ENCODE measurements at regions not wholly inside any gene's neighbourhood (a gene's known extent, or its start where the extent isn't known, plus 50 kb on each side); places are given as distances from the start of the nearest gene placed in this dataset.

- TF ChIP-seq EP300 (IDR thresholded peaks at IDR 0.05; ENCODE audit: low read depth in 2 of 2, low read length in 2 of 2) = no peak
- TF ChIP-seq EP300 (CRISPR knock-in tag; IDR thresholded peaks at IDR 0.05; ENCODE audit: borderline replicate concordance) = no peak
- no peak for TF ChIP-seq ZNF30 (CRISPR knock-in tag; IDR thresholded peaks at IDR 0.05)
- TF ChIP-seq ZHX1 (CRISPR knock-in tag; IDR thresholded peaks at IDR 0.05; ENCODE audit: low read depth) = no peak
- no peak for TF ChIP-seq EZH2 (conservative IDR thresholded peaks at IDR 0.05; ENCODE audit: low read depth, low read length)
- TF ChIP-seq HNRNPH1 (optimal IDR thresholded peaks at IDR 0.05; ENCODE audit: low read depth, low read length) = no peak
- no peak for TF ChIP-seq RFX5 (IDR thresholded peaks at IDR 0.05; ENCODE audit: low read depth, low read length)
- no peak for TF ChIP-seq FIP1L1 (IDR thresholded peaks at IDR 0.05; ENCODE audit: borderline replicate concordance, insufficient read depth, low read depth, low read length)
- no peak for TF ChIP-seq REL (CRISPR knock-in tag; conservative IDR thresholded peaks at IDR 0.05)
Observed at GRCh38 chr17:74117087-74117698, 86.3 kb upstream of the RPL38 start (continued).

GRCh38 chr17:74117999-74118421 is 85.5 kb upstream of the RPL38 start:
- no peaks in the 10 kb centered on the region for H4K20me1 ChIP-seq (ENCODE audit: insufficient read depth, low read length)
- no peak overlapping the region for H3K9ac ChIP-seq (ENCODE audit: insufficient read depth, low read depth, low read length)
- no peaks in the 10 kb centered on the region for H3K9me3 ChIP-seq (ENCODE audit: low read length)
- intact Hi-C loops (cut with micrococcal nuclease; ENCODE audit: unreplicated experiment) (no loop called here), in situ Hi-C loops (cut with HindIII; ENCODE audit: extremely low pct_ligation_motif_present, low pct_unique_long_range_greater_than_20kb) (no loop called here)
- no peaks in the 10 kb centered on the region for H3K4me1 ChIP-seq (ENCODE audit: insufficient read depth, low read length)
- no peak overlapping the region for H2AFZ ChIP-seq (ENCODE audit: low read length)
- no peaks in the 10 kb centered on the region for H3K79me2 ChIP-seq (ENCODE audit: insufficient read depth, low read length)
- peak; percentile 56 for ATAC-seq
- peaks cover 23 to 68% of the 10 kb centered on the region in 2 experiments for H3K27me3 ChIP-seq (ENCODE audit: control insufficient read depth in 1 of 2, insufficient read depth in 2 of 2, low read length in 2 of 2)
- ChIA-PET CTCF (ENCODE audit: low intra/inter-chr PET ratio, low total read pairs) (no interaction called here), POLR2A (no interaction called here)
- no peak overlapping the region for H3K27ac ChIP-seq (ENCODE audit: extremely low read length, insufficient read depth, low read length)
- no peak overlapping the region for H3K4me3 ChIP-seq (replicated peaks in 1 of 3; ENCODE audit: insufficient read depth in 1 of 3, low read depth in 2 of 3, low read length in 3 of 3)
- no peaks in the 10 kb centered on the region for H3K36me3 ChIP-seq (replicated peaks in 1 of 2; ENCODE audit: control insufficient read depth in 1 of 2, insufficient read depth in 2 of 2, low read length in 2 of 2)
- no TSS peak for BruUV-seq (replicated peaks)
- no peak overlapping the region for H3K4me2 ChIP-seq (ENCODE audit: low read depth, low read length)
- no peak for DNase-seq (ENCODE audit: low spot score)
- WGBS (ENCODE audit: low lambda C conversion rate) = 6% methylated on average over 5 of the region's 5 CpGs
- FAIRE-seq = peak; percentile 53
- TF ChIP-seq FOXK2 (IDR thresholded peaks at IDR 0.05) (no peak), ZNF547 (CRISPR knock-in tag; IDR thresholded peaks at IDR 0.05) (no peak), ZNF781 (CRISPR knock-in tag; IDR thresholded peaks at IDR 0.05; ENCODE audit: borderline replicate concordance, not compliant biosample characterization) (no peak), ZSCAN12 (CRISPR knock-in tag; IDR thresholded peaks at IDR 0.05) (no peak), DMTF1 (CRISPR knock-in tag; IDR thresholded peaks at IDR 0.05) (no peak), HDAC2 (CRISPR knock-in tag; IDR thresholded peaks at IDR 0.05) (no peak), CENPX (CRISPR knock-in tag; IDR thresholded peaks at IDR 0.05) (no peak), ZNF704 (CRISPR knock-in tag; IDR thresholded peaks at IDR 0.05; ENCODE audit: borderline replicate concordance) (no peak), ZMAT3 (CRISPR knock-in tag; conservative IDR thresholded peaks at IDR 0.05) (no peak), RELA (CRISPR knock-in tag; IDR thresholded peaks at IDR 0.05) (no peak)

Measured in HepG2 (cell line).